ENCODE measurements at regions not wholly inside any gene's neighbourhood (a gene's known extent, or its start where the extent isn't known, plus 50 kb on each side); places are given as distances from the start of the nearest gene placed in this dataset.

- CTCF ChIA-PET (ENCODE audit: unreplicated experiment) = no interaction called here
- Histone ChIP-seq H3K9me2 (ENCODE audit: insufficient read depth, low read length) (no peaks in the 10 kb centered on the region), H3K27ac (ENCODE audit: low read depth, low read length, poor library complexity, severe bottlenecking) (no peak overlapping the region), H4K20me1 (ENCODE audit: insufficient read depth, low read length) (no peaks in the 10 kb centered on the region), H3K4me1 (ENCODE audit: insufficient read depth, low read length, poor library complexity, severe bottlenecking) (no peaks in the 10 kb centered on the region), H2AFZ (ENCODE audit: low read length) (peak overlapping the region; percentile 18; the same call in 1 of the 2 replicates), H3K36me3 (ENCODE audit: insufficient read depth, low read length) (no peaks in the 10 kb centered on the region), H3K4me3 (ENCODE audit: low read depth, low read length, poor library complexity, severe bottlenecking) (no peak overlapping the region), H3K4me2 (ENCODE audit: low read length) (no peak overlapping the region), H3K79me2 (ENCODE audit: insufficient read depth, low read depth, low read length) (no peaks in the 10 kb centered on the region), H3K9me3 (ENCODE audit: low read length) (no peaks in the 10 kb centered on the region)
- no peak for DNase-seq (ENCODE audit: low spot score)
- intact Hi-C loops (cut with micrococcal nuclease; ENCODE audit: unreplicated experiment) = no loop called here
- POLR2A ChIA-PET = interaction anchor here (0.6 to 1.5 kb wide), 2 partner anchors 14 to 41 kb away, joined by 3 to 6 read pairs; no protein-coding TSS in a partner anchor
- no peak for TF ChIP-seq CTCF (conservative IDR thresholded peaks at IDR 0.05; ENCODE audit: low read length)
- TF ChIP-seq EZH2phosphoT487 (IDR thresholded peaks at IDR 0.05; ENCODE audit: borderline replicate concordance, low read depth, low read length) = no peak
- BruUV-seq (replicated peaks) = no TSS peak
Observed at GRCh38 chr2:203626952-203627681, 79.3 kb upstream of the CD28 start.

GRCh38 chr2:203629699-203630098 lies 76.7 kb upstream of the CD28 start:
- Histone ChIP-seq H3K27ac (ENCODE audit: low read depth, low read length, poor library complexity, severe bottlenecking) (no peak overlapping the region), H2AFZ (ENCODE audit: low read length) (no peak overlapping the region), H3K36me3 (ENCODE audit: insufficient read depth, low read length) (no peaks in the 10 kb centered on the region), H3K79me2 (ENCODE audit: insufficient read depth, low read depth, low read length) (no peaks in the 10 kb centered on the region), H3K9me3 (ENCODE audit: low read length) (no peaks in the 10 kb centered on the region), H3K9me2 (ENCODE audit: insufficient read depth, low read length) (no peaks in the 10 kb centered on the region), H3K4me3 (ENCODE audit: low read depth, low read length, poor library complexity, severe bottlenecking) (no peak overlapping the region), H4K20me1 (ENCODE audit: insufficient read depth, low read length) (no peaks in the 10 kb centered on the region), H3K4me1 (ENCODE audit: insufficient read depth, low read length, poor library complexity, severe bottlenecking) (no peaks in the 10 kb centered on the region), H3K4me2 (ENCODE audit: low read length) (no peak overlapping the region)
- CTCF ChIA-PET (ENCODE audit: unreplicated experiment) = no interaction called here
- POLR2A ChIA-PET = interaction anchor here (0.7 to 2.0 kb wide), 5 partner anchors 10 to 144 kb away, joined by 3 to 11 read pairs (median 3); no protein-coding TSS in a partner anchor
- intact Hi-C loops (cut with micrococcal nuclease; ENCODE audit: unreplicated experiment) = no loop called here
- DNase-seq (ENCODE audit: low spot score) = no peak
- TF ChIP-seq CTCF (conservative IDR thresholded peaks at IDR 0.05; ENCODE audit: low read length) = no peak
- TF ChIP-seq EZH2phosphoT487 (IDR thresholded peaks at IDR 0.05; ENCODE audit: borderline replicate concordance, low read depth, low read length) = no peak
- no TSS peak for BruUV-seq (replicated peaks)

GRCh38 chr2:203631068-203631757 lies 75.2 kb upstream of the CD28 start:
- Histone ChIP-seq H2AFZ (ENCODE audit: low read length) (no peak overlapping the region; the same call in 1 of the 2 replicates), H3K79me2 (ENCODE audit: insufficient read depth, low read depth, low read length) (no peaks in the 10 kb centered on the region), H3K4me2 (ENCODE audit: low read length) (no peak overlapping the region), H3K9me3 (ENCODE audit: low read length) (no peaks in the 10 kb centered on the region), H3K4me3 (ENCODE audit: low read depth, low read length, poor library complexity, severe bottlenecking) (no peak overlapping the region), H4K20me1 (ENCODE audit: insufficient read depth, low read length) (no peaks in the 10 kb centered on the region), H3K27ac (ENCODE audit: low read depth, low read length, poor library complexity, severe bottlenecking) (no peak overlapping the region), H3K36me3 (ENCODE audit: insufficient read depth, low read length) (no peaks in the 10 kb centered on the region), H3K9me2 (ENCODE audit: insufficient read depth, low read length) (no peaks in the 10 kb centered on the region), H3K4me1 (ENCODE audit: insufficient read depth, low read length, poor library complexity, severe bottlenecking) (no peaks in the 10 kb centered on the region)
- BruUV-seq (replicated peaks) = no TSS peak
- intact Hi-C loops (cut with micrococcal nuclease; ENCODE audit: unreplicated experiment) = no loop called here
- no peak for TF ChIP-seq EZH2phosphoT487 (IDR thresholded peaks at IDR 0.05; ENCODE audit: borderline replicate concordance, low read depth, low read length)
- TF ChIP-seq CTCF (conservative IDR thresholded peaks at IDR 0.05; ENCODE audit: low read length) = no peak
- ChIA-PET POLR2A (interaction anchor here (0.7 to 2.0 kb wide), 4 partner anchors 8 to 24 kb away, joined by 3 to 7 read pairs (median 4); no protein-coding TSS in a partner anchor), CTCF (ENCODE audit: unreplicated experiment) (no interaction called here)
- DNase-seq (ENCODE audit: low spot score) = no peak

All from OCI-LY7 (cell line).